Keratinocyte (primary cell): ENCODE measurements at regions not wholly inside any gene's neighbourhood (a gene's known extent, or its start where the extent isn't known, plus 50 kb on each side); places are given as distances from the start of the nearest gene placed in this dataset.

Experiments used
- EZH2 ChIP-seq: IDR thresholded peaks from one replicate; pipeline ENCODE4 v1.6.1; 2012; ENCODE audit warnings: inconsistent platforms, mild to moderate bottlenecking, low read length, moderate library complexity
- TF ChIP-seq, protein P1 (sequence below), 3 experiments: IDR thresholded peaks in 1 of 3; conservative IDR thresholded peaks in 1 of 3; optimal IDR thresholded peaks in 1 of 3; 2 replicates in 2 of 3; 3 replicates in 1 of 3; pipeline versions ENCODE3 to v1.5.1; 2011; ENCODE audit warnings: low read length in 3 of 3, mild to moderate bottlenecking in 3 of 3, moderate library complexity in 2 of 3, control low read depth in 1 of 3, inconsistent platforms in 1 of 3; ENCODE audit not compliant: insufficient read depth in 2 of 3; ENCODE audit errors: extremely low read depth in 1 of 3

DNA sequence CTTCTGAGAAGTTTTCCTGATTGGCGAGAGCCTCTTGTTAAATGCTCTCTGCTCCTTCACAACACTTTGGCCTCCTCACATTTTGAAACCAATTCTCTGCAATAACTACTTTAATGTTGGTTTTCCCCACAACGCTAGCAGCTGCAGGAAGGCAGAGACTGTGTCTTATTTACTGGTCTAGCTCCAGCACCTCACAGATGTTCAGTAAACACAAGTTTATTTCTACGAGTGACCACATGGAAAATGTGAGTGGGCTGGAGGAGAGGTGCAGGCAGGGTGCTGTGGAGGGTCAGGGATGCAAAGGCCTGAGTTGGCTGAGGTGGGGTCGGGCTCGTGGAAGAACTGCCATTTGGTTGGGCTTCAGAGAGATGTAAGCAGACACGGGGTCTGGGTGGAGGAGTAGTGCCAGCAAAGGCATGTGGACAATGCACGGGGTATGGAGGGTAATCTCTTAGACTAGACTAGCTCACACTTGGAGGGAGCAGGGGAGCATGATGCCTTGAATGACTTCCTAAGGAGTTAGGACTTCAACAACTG is 117.4 kb upstream of the RTL1 start:
- TF ChIP-seq EZH2 = no peak
- TF ChIP-seq, protein P1, sequence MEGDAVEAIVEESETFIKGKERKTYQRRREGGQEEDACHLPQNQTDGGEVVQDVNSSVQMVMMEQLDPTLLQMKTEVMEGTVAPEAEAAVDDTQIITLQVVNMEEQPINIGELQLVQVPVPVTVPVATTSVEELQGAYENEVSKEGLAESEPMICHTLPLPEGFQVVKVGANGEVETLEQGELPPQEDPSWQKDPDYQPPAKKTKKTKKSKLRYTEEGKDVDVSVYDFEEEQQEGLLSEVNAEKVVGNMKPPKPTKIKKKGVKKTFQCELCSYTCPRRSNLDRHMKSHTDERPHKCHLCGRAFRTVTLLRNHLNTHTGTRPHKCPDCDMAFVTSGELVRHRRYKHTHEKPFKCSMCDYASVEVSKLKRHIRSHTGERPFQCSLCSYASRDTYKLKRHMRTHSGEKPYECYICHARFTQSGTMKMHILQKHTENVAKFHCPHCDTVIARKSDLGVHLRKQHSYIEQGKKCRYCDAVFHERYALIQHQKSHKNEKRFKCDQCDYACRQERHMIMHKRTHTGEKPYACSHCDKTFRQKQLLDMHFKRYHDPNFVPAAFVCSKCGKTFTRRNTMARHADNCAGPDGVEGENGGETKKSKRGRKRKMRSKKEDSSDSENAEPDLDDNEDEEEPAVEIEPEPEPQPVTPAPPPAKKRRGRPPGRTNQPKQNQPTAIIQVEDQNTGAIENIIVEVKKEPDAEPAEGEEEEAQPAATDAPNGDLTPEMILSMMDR (optimal IDR thresholded peaks at IDR 0.05 in 1 of 3, IDR thresholded peaks at IDR 0.05 in 1 of 3, conservative IDR thresholded peaks at IDR 0.05 in 1 of 3; ENCODE audit: extremely low read depth in 1 of 3, insufficient read depth in 2 of 3, low read length in 3 of 3) = no peak
